ENCODE measurements at regions not wholly inside any gene's neighbourhood (a gene's known extent, or its start where the extent isn't known, plus 50 kb on each side); places are given as distances from the start of the nearest gene placed in this dataset.

- H3K79me2 ChIP-seq (ENCODE audit: low read length), result no peaks in the 10 kb centered on the region
- H3K36me3 ChIP-seq (replicated peaks; ENCODE audit: low read depth, low read length), result no peaks in the 10 kb centered on the region
- no peak for TF ChIP-seq EZH2phosphoT487 (IDR thresholded peaks at IDR 0.05; ENCODE audit: low read depth)
- no peak for TF ChIP-seq CTCF (IDR thresholded peaks at IDR 0.05; ENCODE audit: low read depth, low read length)
- no peak overlapping the region for H2AFZ ChIP-seq (ENCODE audit: low read depth, low read length)
- H3K27me3 ChIP-seq (ENCODE audit: low read depth, low read length), result no peaks in the 10 kb centered on the region
- H3K4me3 ChIP-seq (ENCODE audit: low read length), result no peak overlapping the region
- H3K4me2 ChIP-seq (ENCODE audit: low read length), result no peak overlapping the region
- no peak overlapping the region for H3K27ac ChIP-seq (ENCODE audit: low read length)
- H3K9me3 ChIP-seq (ENCODE audit: insufficient read depth, low read length), result peaks cover 5% of the 10 kb centered on the region; the same call in 1 of the 2 replicates
- peaks cover 4% of the 10 kb centered on the region for H3K4me1 ChIP-seq (ENCODE audit: low read length)
- no peak overlapping the region for H3K9ac ChIP-seq (ENCODE audit: low read length)
- no peaks in the 10 kb centered on the region for H4K20me1 ChIP-seq (ENCODE audit: insufficient read depth, low read length)
These were observed 120.8 kb upstream of the DDX18 start for GRCh38 chr2:117693651-117694050.

DNA sequence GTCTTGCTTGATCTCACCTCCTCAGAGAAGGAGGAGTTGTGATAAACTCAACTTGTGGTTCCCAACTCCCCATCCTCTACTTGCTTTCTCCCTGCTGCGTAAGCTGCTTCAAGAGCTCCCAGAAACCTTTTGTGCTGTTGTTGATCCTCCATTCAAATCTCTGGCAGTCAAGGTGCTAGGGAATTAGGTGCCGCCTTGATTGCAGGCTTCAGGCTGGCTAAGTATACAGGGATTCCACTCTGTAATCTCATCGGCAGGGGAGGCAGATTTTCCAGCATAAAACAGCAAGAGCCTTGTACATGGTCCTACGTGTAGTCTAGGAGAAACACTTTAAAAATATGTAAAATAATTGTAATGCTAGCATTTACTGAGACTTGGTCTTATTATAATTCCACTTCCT is 116.2 kb upstream of the DDX18 start:
- Histone ChIP-seq H3K36me3 (replicated peaks; ENCODE audit: low read depth, low read length) (no peaks in the 10 kb centered on the region), H2AFZ (ENCODE audit: low read depth, low read length) (no peak overlapping the region), H3K4me2 (ENCODE audit: low read length) (no peak overlapping the region), H3K9ac (ENCODE audit: low read length) (no peak overlapping the region), H3K4me3 (ENCODE audit: low read length) (no peak overlapping the region), H3K79me2 (ENCODE audit: low read length) (no peaks in the 10 kb centered on the region), H3K4me1 (ENCODE audit: low read length) (peaks cover 9% of the 10 kb centered on the region), H3K9me3 (ENCODE audit: insufficient read depth, low read length) (no peaks in the 10 kb centered on the region), H3K27ac (ENCODE audit: low read length) (no peak overlapping the region), H3K27me3 (ENCODE audit: low read depth, low read length) (no peaks in the 10 kb centered on the region), H4K20me1 (ENCODE audit: insufficient read depth, low read length) (no peaks in the 10 kb centered on the region)
- TF ChIP-seq EZH2phosphoT487 (IDR thresholded peaks at IDR 0.05; ENCODE audit: low read depth) (no peak), CTCF (IDR thresholded peaks at IDR 0.05; ENCODE audit: low read depth, low read length) (no peak)

- TF ChIP-seq EZH2phosphoT487 (IDR thresholded peaks at IDR 0.05; ENCODE audit: low read depth) (no peak), CTCF (IDR thresholded peaks at IDR 0.05; ENCODE audit: low read depth, low read length) (no peak)
- H3K36me3 ChIP-seq (replicated peaks; ENCODE audit: low read depth, low read length), result no peaks in the 10 kb centered on the region
- peaks cover 9% of the 10 kb centered on the region for H3K4me1 ChIP-seq (ENCODE audit: low read length)
These were observed 115.7 kb upstream of the DDX18 start for GRCh38 chr2:117698819-117699218.

GRCh38 chr2:117700471-117700870 is 114.0 kb upstream of the DDX18 start:
- no peaks in the 10 kb centered on the region for H3K27me3 ChIP-seq (ENCODE audit: low read depth, low read length)
- no peak overlapping the region for H2AFZ ChIP-seq (ENCODE audit: low read depth, low read length)
- TF ChIP-seq EZH2phosphoT487 (IDR thresholded peaks at IDR 0.05; ENCODE audit: low read depth), result no peak
- TF ChIP-seq CTCF (IDR thresholded peaks at IDR 0.05; ENCODE audit: low read depth, low read length), result no peak
- no peaks in the 10 kb centered on the region for H3K9me3 ChIP-seq (ENCODE audit: insufficient read depth, low read length)
- H3K79me2 ChIP-seq (ENCODE audit: low read length), result no peaks in the 10 kb centered on the region
- H4K20me1 ChIP-seq (ENCODE audit: insufficient read depth, low read length), result no peaks in the 10 kb centered on the region
- H3K4me3 ChIP-seq (ENCODE audit: low read length), result no peak overlapping the region
- H3K4me1 ChIP-seq (ENCODE audit: low read length), result peaks cover 9% of the 10 kb centered on the region
- H3K4me2 ChIP-seq (ENCODE audit: low read length), result no peak overlapping the region
- H3K9ac ChIP-seq (ENCODE audit: low read length), result no peak overlapping the region
- no peak overlapping the region for H3K27ac ChIP-seq (ENCODE audit: low read length)
- H3K36me3 ChIP-seq (replicated peaks; ENCODE audit: low read depth, low read length), result no peaks in the 10 kb centered on the region

More at GRCh38 chr2:117698819-117699218, 115.7 kb upstream of the DDX18 start:
- Histone ChIP-seq H3K9me3 (ENCODE audit: insufficient read depth, low read length) (no peaks in the 10 kb centered on the region), H3K27ac (ENCODE audit: low read length) (no peak overlapping the region), H2AFZ (ENCODE audit: low read depth, low read length) (no peak overlapping the region), H3K4me2 (ENCODE audit: low read length) (no peak overlapping the region), H3K4me3 (ENCODE audit: low read length) (no peak overlapping the region), H3K9ac (ENCODE audit: low read length) (no peak overlapping the region), H3K79me2 (ENCODE audit: low read length) (no peaks in the 10 kb centered on the region), H4K20me1 (ENCODE audit: insufficient read depth, low read length) (no peaks in the 10 kb centered on the region), H3K27me3 (ENCODE audit: low read depth, low read length) (no peaks in the 10 kb centered on the region)

Data from OCI-LY3 (cell line).